ENCODE measurements at regions not wholly inside any gene's neighbourhood (a gene's known extent, or its start where the extent isn't known, plus 50 kb on each side); places are given as distances from the start of the nearest gene placed in this dataset.

DNA sequence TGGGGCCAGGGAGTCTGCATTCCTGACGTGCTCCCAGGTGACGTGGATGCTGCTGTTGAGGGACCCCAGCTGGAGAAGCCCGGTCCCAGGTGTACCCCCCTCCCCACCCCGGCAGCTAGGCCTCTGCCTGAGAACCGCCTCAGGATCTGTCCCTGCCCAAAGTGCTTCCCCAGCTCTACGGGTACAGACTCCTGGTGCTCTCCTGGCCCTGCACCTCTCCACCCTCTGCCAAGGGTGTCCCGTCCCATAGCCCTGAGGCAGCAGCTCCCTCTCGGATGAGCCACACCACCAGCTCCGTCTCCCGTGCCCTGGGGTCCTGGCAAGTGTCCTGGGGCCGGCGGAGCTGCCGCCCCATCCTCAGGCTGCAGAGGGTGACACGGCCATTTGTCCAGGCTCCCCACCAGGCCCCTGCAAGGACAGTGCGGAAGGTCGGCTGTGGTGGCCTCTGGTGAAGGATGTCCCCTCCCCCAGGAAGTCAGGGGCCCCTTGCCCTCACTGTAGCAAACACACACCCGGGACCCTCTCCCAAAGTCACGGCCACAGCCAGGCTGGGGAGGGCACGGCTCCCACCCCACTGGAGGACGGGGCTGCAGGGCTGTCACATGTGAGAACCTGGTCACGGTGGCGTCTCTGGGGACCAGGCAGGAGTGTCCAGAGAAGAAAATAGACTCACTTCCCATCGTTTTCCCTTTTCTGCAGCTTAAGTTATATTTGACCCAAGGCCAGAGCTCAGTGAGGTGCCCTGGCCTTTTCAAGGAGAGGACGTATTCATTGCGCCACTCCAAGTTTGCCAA lies 74.4 kb upstream of the FBRSL1 start:
- Histone ChIP-seq H2BK120ac (ENCODE audit: low read depth, low read length) (no peak overlapping the region), H2BK5ac (ENCODE audit: low read depth, low read length, poor library complexity, severe bottlenecking) (no peak overlapping the region), H3K9me3 (ENCODE audit: control insufficient read depth, insufficient read depth, low read length) (no peaks in the 10 kb centered on the region), H3K14ac (replicated peaks; ENCODE audit: low read depth, low read length) (no peak overlapping the region), H3K27ac (ENCODE audit: insufficient read depth, low read length) (no peak overlapping the region), H3K18ac (ENCODE audit: low read depth, low read length) (no peak overlapping the region), H3K4me2 (ENCODE audit: low read depth, low read length) (no peak overlapping the region), H3K27me3 (ENCODE audit: control insufficient read depth, insufficient read depth, low read length) (peaks cover 14% of the 10 kb centered on the region), H3K79me1 (ENCODE audit: low read depth in 1 of 2, low read length in 2 of 2) (no peaks in the 10 kb centered on the region), H3K9me1 (ENCODE audit: insufficient read depth, low read length) (no peaks in the 10 kb centered on the region), H4K20me1 (ENCODE audit: insufficient read depth, low read length) (no peaks in the 10 kb centered on the region), H2AK9ac (replicated peaks; ENCODE audit: low read depth, low read length, poor library complexity) (peak overlapping the region; percentile 72), H3K4me1 (ENCODE audit: control insufficient read depth, insufficient read depth, low read length) (no peaks in the 10 kb centered on the region), H4K91ac (ENCODE audit: insufficient read depth, low read depth, low read length) (no peak overlapping the region), H3K4ac (ENCODE audit: low read depth, low read length) (no peak overlapping the region), H2AK5ac (ENCODE audit: low read depth, low read length) (no peak overlapping the region), H3K9ac (ENCODE audit: low read depth, low read length) (no peak overlapping the region), H3K36me3 (ENCODE audit: control insufficient read depth, insufficient read depth, low read length) (no peaks in the 10 kb centered on the region), H2AFZ (replicated peaks; ENCODE audit: low read length, poor library complexity) (peak overlapping the region; percentile 87), H4K8ac (ENCODE audit: low read depth in 2 of 2, low read length in 2 of 2) (no peak overlapping the region), H4K5ac (ENCODE audit: low read depth, low read length) (no peak overlapping the region), H3K4me3 (ENCODE audit: insufficient read depth, low read depth, low read length) (no peak overlapping the region), H2BK20ac (ENCODE audit: low read depth, low read length) (no peak overlapping the region), H2BK15ac (ENCODE audit: low read depth, low read length) (no peak overlapping the region), H3K23ac (ENCODE audit: low read depth, low read length) (no peak overlapping the region), H3K56ac (ENCODE audit: extremely low read depth, insufficient read depth, low read length) (no peak overlapping the region)
- intact Hi-C loops (cut with micrococcal nuclease) = loop anchor here (1.0 to 2.0 kb wide), 5 partner anchors 108 to 261 kb away; no protein-coding TSS in a partner anchor
- in situ Hi-C loops (cut with MboI; ENCODE audit: low sequenced_read_pairs) = loop anchor here (5.0 kb wide), 2 partner anchors 202 to 263 kb away; partner anchors contain the start of gene P2RX2
- TF ChIP-seq POLR2A (IDR thresholded peaks at IDR 0.05; ENCODE audit: low read depth, low read length) (no peak), MAZ (IDR thresholded peaks at IDR 0.05; ENCODE audit: borderline replicate concordance, low read depth, low read length) (no peak), MAFK (IDR thresholded peaks at IDR 0.05; ENCODE audit: low read depth, low read length) (no peak), RFX5 (IDR thresholded peaks at IDR 0.05; ENCODE audit: low read depth, low read length) (no peak), SMC3 (IDR thresholded peaks at IDR 0.05; ENCODE audit: low read depth, low read length) (no peak), RAD21 (IDR thresholded peaks at IDR 0.05; ENCODE audit: low read length) (no peak), CHD1 (IDR thresholded peaks at IDR 0.05; ENCODE audit: low read depth, low read length) (no peak), RCOR1 (IDR thresholded peaks at IDR 0.05; ENCODE audit: insufficient replicate concordance, low read length) (no peak), CEBPB (IDR thresholded peaks at IDR 0.05; ENCODE audit: low read depth, low read length) (no peak), BHLHE40 (IDR thresholded peaks at IDR 0.05; ENCODE audit: low read depth, low read length) (no peak), NFE2L2 (IDR thresholded peaks at IDR 0.05; ENCODE audit: low read depth, low read length) (no peak), FOS (IDR thresholded peaks at IDR 0.05; ENCODE audit: low read depth, low read length) (no peak)
- TF ChIP-seq, protein P1, sequence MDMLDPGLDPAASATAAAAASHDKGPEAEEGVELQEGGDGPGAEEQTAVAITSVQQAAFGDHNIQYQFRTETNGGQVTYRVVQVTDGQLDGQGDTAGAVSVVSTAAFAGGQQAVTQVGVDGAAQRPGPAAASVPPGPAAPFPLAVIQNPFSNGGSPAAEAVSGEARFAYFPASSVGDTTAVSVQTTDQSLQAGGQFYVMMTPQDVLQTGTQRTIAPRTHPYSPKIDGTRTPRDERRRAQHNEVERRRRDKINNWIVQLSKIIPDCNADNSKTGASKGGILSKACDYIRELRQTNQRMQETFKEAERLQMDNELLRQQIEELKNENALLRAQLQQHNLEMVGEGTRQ (IDR thresholded peaks at IDR 0.05; ENCODE audit: low read depth, low read length) = no peak
- TF ChIP-seq, protein P2, sequence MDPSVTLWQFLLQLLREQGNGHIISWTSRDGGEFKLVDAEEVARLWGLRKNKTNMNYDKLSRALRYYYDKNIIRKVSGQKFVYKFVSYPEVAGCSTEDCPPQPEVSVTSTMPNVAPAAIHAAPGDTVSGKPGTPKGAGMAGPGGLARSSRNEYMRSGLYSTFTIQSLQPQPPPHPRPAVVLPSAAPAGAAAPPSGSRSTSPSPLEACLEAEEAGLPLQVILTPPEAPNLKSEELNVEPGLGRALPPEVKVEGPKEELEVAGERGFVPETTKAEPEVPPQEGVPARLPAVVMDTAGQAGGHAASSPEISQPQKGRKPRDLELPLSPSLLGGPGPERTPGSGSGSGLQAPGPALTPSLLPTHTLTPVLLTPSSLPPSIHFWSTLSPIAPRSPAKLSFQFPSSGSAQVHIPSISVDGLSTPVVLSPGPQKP (IDR thresholded peaks at IDR 0.05; ENCODE audit: borderline replicate concordance, low read depth, low read length) = no peak
- BruUV-seq (replicated peaks) = no TSS peak
- dilution Hi-C loops (cut with HindIII; ENCODE audit: low sequenced_read_pairs, unreplicated experiment) = no loop called here
- ChIA-PET POLR2A (ENCODE audit: unreplicated experiment) (no interaction called here), CTCF (interaction anchor here (0.8 to 1.9 kb wide), 6 partner anchors 10 to 223 kb away, joined by 3 to 5 read pairs (median 4); no protein-coding TSS in a partner anchor)
- DNase-seq (no peak), ATAC-seq (ENCODE audit: low read depth) (peak; percentile 6; the same call in 1 of the 2 replicates)
- WGBS, 2 experiments (ENCODE audit: extremely low coverage in 2 of 2, insufficient read length in 1 of 2) = 70% methylated on average over 13 of the region's 25 CpGs; no CpG with 5 or more reads in 1 of the 2 experiments

Measured in IMR-90 (cell line).